ENCODE measurements at regions not wholly inside any gene's neighbourhood (a gene's known extent, or its start where the extent isn't known, plus 50 kb on each side); places are given as distances from the start of the nearest gene placed in this dataset.
"Not testable (repeated sequence)": the region's sequence is repeated elsewhere in the genome, so short reads cannot be mapped to it uniquely, and the experiment has no call there.

- DNase-seq (ENCODE audit: low read depth in 3 of 3, low spot score in 2 of 3), result no peak
Observed at GRCh38 chr18:47370052-47370451, 118.6 kb upstream of the SKOR2 start.

GRCh38 chr18:47354061-47354460 lies 102.6 kb upstream of the SKOR2 start:
- not testable (repeated sequence) for DNase-seq (ENCODE audit: low read depth in 3 of 3, low spot score in 2 of 3)

- no peak for DNase-seq (ENCODE audit: low read depth in 3 of 3, low spot score in 2 of 3)
Observed at GRCh38 chr18:47346016-47346415, 94.6 kb upstream of the SKOR2 start.

GRCh38 chr18:47345291-47345690 lies 93.8 kb upstream of the SKOR2 start:
- DNase-seq (ENCODE audit: low read depth in 3 of 3, low spot score in 2 of 3), result no peak

GRCh38 chr18:47343291-47343690 lies 91.8 kb upstream of the SKOR2 start:
- DNase-seq (ENCODE audit: low read depth in 3 of 3, low spot score in 2 of 3), result no peak

GRCh38 chr18:47342566-47342965 lies 91.1 kb upstream of the SKOR2 start:
- no peak for DNase-seq (ENCODE audit: low read depth in 3 of 3, low spot score in 2 of 3)

- DNase-seq (ENCODE audit: low read depth in 3 of 3, low spot score in 2 of 3), result no peak
Observed at GRCh38 chr18:47341678-47342077, 90.2 kb upstream of the SKOR2 start.

- DNase-seq (ENCODE audit: low read depth in 3 of 3, low spot score in 2 of 3), result no peak
Observed at GRCh38 chr18:47334966-47335365, 83.5 kb upstream of the SKOR2 start.

- no peak for DNase-seq (ENCODE audit: low read depth in 3 of 3, low spot score in 2 of 3)
Observed at GRCh38 chr18:47333926-47334635, 82.6 kb upstream of the SKOR2 start.

- DNase-seq (ENCODE audit: low read depth in 3 of 3, low spot score in 2 of 3), result no peak
Observed at GRCh38 chr18:47331641-47332040, 80.2 kb upstream of the SKOR2 start.

GRCh38 chr18:47331026-47331425 lies 79.6 kb upstream of the SKOR2 start:
- no peak for DNase-seq (ENCODE audit: low read depth in 3 of 3, low spot score in 2 of 3)

GRCh38 chr18:47323158-47323557 lies 71.7 kb upstream of the SKOR2 start:
- no peak for DNase-seq (ENCODE audit: low read depth in 3 of 3, low spot score in 2 of 3)

- DNase-seq (ENCODE audit: low read depth in 3 of 3, low spot score in 2 of 3), result no peak
Observed at GRCh38 chr18:47321815-47322214, 70.4 kb upstream of the SKOR2 start.

- DNase-seq (ENCODE audit: low read depth in 3 of 3, low spot score in 2 of 3), result no peak
Observed at GRCh38 chr18:47317824-47318508, 66.5 kb upstream of the SKOR2 start.

GRCh38 chr18:47316924-47317323 lies 65.5 kb upstream of the SKOR2 start:
- no peak for DNase-seq (ENCODE audit: low read depth in 3 of 3, low spot score in 2 of 3)

GRCh38 chr18:47313901-47314300 lies 62.4 kb upstream of the SKOR2 start:
- DNase-seq (ENCODE audit: low read depth in 3 of 3, low spot score in 2 of 3), result no peak

GRCh38 chr18:47311585-47311984 lies 60.1 kb upstream of the SKOR2 start:
- no peak for DNase-seq (ENCODE audit: low read depth in 3 of 3, low spot score in 2 of 3)
